Activated CD4-positive, alpha-beta T cell treated with anti-CD3 and anti-CD28 coated beads for 4 hours (primary cell): ENCODE measurements at regions not wholly inside any gene's neighbourhood (a gene's known extent, or its start where the extent isn't known, plus 50 kb on each side); places are given as distances from the start of the nearest gene placed in this dataset.
"Not testable (repeated sequence)": the region's sequence is repeated elsewhere in the genome, so short reads cannot be mapped to it uniquely, and the experiment has no call there.

Experiments
- DNase-seq, 2 donors: peaks; one replicate each; pipeline ENCODE4 v3.0.0-alpha.2; 2020

DNA sequence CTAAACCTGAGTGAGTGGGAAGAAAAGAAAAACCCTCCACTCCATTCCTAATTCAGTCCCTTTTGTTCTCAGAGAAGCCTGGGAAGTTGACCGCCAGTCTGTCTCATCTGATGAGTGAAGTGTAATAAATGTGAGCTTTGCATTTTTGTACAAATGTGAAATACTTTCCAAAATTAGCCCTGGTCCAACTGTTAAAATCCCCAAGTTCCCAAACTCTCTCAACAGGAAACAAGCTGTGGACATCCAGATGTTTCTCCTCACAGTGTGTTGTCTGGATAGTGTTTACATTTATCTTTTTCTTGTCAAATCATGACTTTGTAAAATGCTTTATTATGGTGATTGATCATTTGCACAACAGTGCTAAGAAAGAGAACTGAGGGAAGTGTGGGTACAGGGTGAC is 145.1 kb downstream of the TM2D1 start:
- no peak for DNase-seq

DNA sequence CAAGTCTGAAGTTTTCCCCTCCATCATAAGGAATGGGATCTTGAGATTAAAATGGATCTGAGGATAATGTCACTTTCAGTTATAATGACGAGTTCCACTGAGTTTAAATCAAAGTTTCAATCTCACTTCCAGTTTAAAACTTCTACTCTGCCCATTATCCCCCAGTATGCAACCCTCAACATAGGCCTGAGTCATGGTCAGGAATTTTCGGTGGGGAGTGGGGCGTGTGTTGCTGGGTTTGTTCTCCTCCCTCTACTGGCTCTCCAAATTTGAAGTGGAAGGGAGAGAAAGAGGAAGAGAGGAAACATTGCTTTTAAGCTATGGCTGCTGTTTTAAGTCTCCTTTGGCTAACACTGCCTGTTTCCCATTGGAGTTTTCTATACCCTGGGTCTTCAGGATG is 152.9 kb downstream of the TM2D1 start:
- DNase-seq = no peak

DNA sequence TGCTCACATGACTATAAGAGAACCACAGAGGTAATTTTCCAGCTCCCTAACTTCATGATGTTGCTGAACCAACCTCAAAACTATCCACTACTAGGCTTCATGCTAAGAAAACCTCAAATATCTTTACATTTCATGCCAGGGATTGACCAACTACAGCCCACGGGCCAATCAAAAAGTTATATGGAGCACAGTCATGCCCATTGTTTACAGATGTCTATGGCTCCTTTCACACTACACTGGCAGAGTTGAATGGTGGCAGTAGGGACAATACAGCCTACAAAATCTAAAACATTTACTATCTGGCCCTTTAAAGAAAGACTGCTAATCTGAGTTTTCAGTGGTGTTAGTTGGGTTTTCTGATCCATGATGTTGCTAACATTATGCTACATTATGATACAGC is 154.8 kb downstream of the TM2D1 start:
- DNase-seq = no peak

DNA sequence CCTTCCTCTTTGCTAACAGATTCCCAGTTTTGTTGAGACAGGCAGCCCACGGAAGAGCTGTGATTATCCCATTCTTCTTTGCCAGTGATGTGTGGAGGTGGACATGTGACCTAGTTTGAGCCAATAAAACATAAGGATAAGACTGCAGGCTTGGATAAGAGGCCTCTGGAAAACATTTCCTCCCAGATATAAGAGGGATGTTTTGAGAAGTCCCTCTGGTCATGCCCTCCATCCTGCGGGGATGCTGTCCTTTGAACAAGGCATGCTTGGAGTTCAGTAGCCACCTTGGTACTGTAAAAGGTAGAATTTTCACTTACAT is 155.7 kb downstream of the TM2D1 start:
- no peak for DNase-seq

DNA sequence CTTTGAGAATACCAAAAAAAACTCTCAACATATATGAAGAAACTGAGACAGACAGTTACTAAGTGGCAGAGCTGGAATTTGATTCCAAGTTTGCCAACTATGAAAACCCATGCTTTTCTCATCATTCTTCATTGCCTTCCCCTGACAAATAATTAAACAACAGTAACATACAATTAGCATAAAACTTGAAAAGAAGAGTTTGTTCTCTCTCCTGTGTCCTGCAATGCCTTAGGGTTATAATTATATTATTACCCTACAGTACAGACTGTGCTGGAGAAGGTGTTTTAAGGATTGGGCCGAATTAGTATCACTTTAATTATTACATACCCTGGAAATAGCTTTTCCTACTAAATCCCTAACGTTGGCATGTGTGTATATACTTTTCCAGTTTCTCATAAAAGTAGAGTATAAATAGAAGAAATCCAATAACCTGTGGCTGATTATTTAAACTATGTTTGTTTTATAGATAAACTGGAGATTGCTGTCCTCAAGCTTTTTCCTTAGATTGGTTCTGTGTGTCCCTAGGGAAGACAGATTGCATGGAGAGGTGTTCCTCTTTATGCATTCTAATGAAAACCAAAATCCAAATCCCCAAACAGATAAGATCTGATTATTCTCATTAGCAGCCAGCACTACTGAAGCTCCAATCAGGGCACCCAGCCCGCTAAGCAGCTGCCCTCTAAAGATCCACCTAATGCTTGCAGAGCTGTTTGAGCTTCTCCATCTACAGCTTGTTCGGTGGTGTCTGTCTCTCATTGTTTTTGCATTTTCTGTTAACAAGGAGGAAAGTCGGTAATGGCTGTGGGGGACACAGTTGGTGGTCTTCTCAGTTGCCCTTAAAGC is 156.3 kb downstream of the TM2D1 start:
- DNase-seq = no peak

DNA sequence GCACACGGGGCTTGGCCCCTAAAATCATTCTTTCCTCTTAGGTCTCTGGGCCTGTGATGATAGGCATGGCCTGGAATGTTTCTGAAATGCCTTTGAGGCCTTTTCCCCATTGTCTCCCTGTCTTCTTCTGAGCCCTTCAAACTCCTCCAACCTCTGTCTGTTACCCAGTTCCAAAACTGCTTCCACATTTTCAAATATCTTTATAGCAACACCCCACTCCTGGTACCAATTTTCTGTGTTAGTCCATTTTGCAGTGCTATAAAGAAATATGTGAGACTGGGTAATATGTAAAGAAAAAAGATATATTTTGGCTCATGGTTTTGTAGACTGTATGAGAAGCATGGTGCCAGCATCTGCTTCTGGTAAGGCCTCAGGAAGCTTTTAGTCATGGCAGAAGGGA is 158.8 kb downstream of the TM2D1 start:
- DNase-seq = no peak

DNA sequence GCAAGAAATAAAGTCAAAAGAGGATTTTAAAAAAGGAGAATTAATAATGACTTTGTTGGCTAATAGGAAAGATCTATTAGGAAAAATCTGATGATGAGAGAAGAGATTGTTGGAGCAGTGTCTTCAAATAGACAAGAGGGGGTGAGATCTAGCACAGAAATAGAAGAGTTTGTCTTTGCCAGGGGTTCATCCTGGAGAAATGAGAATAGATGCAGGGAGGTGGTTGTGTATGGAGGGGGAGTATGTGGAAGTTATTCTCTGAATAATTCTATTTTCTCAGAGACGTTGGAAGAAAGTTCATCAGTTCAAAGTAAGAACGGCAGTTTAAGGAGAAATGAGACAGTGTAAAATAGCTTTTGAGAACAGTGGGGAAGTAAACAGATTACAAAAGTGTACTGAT is 161.3 kb downstream of the TM2D1 start:
- no peak for DNase-seq

DNA sequence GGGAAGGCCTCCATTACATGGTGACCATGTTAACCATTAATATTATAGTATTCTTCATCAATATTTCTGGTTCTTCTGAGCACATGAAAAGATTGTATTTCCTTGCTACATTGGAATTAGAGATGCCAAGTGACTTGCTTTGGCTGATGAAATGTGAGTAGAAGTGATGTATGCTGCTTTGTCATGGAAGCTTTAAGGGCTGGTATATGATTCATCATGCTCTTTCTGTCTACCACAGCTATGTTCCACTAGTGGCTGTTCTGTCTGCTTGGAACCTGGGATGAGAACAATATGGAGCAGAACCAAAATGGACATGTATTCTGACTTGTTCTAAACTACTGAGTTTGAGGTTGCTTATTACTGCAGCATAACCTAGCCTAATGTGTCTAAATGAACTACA is 163.3 kb downstream of the TM2D1 start:
- DNase-seq = no peak

DNA sequence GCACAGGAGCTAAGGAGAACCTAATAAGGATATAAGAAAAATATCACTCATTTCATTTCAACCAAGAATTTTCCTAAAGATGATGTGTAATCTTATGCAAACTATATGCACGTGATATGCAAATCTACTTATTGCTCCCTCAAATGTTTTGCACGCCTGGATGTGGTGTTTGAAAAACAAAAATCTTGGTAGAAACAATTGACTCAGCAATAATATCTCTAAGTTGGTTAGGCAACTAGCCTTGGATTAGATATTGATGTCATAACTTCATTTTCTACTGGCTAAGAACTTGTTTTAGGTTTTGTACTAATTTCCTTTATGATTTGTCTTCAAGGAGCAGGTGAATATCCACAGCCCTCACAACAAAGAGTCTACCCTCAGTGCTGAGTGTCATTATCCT is 164.6 kb downstream of the TM2D1 start:
- no peak for DNase-seq

DNA sequence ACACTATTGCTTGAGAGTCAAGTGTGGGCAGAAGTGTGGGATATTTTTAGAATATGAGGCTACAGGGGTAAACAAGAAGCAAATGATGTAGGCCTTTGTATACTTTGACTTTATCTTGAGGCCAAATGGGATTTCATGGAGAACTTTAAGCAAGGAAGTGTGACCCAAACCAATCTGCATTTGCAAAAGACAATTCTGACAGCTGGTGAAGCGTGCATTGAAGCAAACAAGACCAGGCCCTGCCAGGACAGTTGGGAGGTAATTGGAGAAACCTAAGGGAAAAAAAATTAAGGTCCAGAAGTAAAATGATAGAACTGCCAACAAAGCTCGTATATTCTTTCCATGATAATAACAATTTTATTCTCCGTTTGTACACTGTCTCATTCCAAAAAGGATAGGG is 168.3 kb downstream of the TM2D1 start:
- DNase-seq = no peak

DNA sequence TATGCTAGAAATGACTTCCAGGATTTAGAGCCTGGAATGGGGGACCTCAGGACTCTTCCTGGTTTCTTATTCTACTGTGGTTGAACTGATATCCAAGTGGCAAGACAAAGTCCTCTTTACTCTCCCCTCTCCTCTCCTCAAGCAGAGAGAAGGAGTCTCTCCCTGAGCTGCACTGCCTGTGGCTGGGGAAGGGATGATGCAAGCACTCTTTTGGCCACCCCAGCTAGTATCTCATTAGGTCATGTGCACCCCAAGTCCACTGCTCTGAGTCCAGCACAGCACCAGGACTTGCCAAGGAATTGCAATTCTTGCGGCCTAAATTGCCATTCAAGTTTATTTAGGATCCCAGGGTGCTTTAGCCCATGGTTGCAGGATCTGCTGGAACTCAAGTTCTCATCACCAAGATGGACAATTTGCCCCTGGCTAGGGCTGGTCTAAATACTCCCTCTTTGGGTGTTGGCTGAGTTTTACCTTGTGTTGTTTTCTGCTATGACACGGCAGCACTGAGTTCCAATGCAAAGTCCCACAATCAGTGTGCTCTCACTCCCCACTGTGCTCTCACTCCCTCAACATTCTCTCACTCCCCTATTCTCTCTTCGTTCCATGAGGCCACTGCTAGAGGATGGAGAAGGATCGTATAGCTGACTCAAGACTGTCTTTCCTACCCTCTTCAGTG is 172.2 kb downstream of the TM2D1 start:
- DNase-seq = no peak

DNA sequence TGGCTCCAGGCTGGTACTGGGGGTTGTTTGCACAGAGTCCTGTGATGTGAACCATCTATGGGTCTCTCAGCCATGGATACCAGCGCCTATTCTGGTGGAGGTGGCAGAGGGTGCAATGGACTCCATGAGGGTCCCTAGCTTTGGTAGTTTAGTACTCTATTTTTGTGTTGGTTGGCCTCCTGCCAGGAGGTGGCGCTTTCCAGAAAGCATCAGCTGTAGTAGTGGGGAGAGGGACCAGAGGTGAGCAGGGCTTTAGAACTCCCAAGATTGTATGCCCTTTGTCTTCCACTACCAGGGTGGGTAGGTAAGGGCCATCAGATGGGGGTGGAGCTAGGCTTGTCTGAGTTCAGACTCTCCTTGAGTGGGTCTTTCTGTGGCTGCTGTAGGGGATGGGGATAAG is 177.6 kb downstream of the TM2D1 start:
- DNase-seq = not testable (repeated sequence)

DNA sequence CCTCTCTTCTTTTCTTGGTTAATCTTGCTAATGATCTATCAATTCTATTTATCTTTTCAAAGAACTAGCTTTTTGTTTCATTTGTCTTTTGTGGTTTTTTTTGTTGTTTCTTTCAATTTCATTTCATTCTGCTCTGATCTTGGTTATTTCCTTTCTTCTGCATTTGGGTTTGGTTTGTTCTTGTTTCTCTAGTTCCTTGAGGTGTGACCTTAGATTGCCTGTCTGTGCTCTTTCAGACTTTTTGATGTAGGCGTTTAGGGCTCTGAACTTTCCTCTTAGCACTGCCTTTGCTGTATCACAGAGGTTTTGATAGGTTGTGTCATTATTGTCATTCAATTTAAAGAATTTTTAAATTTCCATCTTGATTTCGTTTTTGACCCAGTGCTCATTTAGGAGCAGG is 180.1 kb downstream of the TM2D1 start:
- DNase-seq = not testable (repeated sequence)

DNA sequence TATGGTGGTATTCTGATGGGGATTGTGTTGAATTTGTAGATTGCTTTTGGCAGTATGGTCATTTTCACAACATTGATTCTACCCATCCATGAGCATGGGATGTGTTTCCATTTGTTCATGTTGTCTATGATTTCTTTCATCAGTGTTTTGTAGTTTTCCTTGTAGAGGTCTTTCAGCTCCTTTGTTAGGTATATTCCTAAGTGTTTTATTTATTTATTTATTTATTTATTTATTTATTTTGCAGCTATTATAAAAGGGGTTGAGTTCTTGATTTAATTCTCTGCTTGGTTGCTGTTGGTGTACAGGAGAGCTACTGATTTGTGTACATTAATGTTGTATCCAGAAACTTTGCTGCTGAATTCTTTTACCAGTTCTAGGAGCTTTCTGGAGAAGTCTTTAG is 181.4 kb downstream of the TM2D1 start:
- not testable (repeated sequence) for DNase-seq

DNA sequence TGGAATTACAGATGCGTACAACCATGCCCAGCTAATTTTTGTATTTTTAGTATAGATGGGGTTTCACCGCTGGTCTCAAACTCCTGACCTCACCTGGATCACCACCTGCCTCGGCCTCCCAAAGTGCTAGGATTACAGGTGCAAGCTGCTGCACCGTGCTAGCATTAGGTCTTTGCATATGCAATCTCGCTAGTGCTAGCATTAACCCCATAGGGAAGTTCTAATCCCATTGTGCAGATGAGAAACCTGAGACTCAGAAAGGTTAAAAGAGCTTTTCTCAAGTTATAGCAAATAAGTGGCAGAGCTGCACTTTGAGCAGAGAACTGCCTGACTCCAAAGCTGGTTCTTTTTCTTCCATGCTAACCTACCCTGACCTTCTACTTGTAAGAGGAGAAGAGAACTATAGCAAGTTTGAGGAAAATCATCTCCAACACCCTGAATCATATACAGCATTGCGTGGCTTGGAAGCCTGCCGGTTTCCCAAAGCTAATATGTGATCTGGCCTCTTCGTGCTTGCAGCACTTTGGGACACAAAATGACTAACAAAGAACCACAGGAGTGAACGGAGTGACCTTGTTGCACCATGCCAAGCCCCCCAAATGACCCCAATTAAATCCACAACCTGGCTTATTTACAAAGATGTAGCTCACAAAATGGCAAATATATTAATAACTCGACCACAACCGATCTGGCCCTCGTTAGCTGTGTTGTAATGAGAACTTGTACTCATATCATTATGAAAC is 185.1 kb downstream of the TM2D1 start:
- no peak for DNase-seq

DNA sequence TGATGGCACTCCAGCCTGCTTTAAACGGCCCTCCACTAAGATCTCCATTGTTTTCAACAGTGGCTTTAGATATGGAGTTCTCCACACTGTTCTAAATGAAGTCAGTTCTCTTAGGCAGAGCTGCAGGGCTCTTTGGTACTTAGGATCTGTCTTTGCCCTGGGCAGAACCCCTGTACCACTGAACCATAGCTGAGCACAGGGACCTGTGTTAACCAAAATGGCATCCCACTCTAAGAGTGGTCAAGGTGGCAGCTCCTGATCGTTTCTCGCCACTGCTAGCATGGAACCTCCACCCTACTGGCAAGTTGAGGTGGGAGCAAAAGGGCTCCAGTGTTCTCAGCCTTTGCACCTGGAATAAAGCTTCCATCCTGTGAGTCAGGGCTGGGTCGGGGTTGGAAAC is 186.7 kb downstream of the TM2D1 start:
- no peak for DNase-seq

DNA sequence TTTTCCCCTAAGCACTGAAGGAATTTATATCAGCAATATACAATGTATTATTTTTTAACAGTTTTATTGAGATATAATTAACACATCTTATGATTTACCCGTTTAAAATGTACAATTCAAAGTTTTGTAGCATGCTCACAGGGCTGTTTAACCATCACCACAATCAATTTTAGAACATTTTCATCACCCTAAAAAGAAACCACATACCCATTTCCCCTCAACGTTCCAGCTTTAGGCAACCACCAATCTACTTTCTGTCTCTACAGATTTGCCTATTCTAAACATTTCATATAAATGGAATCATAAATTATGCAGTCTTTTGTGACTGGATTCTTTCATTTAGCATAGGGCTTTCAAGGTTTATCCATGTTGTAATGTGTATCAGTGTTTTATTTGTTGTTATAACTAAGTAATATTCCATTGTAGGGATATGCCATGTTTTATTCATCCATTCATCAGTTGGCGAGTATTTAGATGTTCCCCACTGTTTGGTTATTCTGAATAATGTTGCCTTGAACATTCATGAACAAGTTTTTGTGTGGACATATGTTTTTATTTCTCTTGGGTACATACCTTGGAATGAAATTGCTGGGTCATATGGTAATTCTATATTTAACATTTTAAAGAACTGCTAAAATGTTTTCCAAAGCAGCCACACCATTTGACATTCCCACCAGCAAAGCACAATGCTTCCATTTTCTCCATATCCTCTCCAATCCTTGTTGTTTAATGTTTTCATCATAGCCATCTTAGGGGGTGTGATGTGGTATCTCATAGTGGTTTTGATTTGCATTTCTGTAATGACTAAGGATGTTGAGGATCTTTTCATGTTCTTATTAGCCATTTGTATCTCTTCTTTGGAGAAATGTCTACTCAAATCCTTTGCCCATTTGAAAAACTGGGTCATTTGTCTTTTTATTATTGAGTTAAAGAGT is 188.5 kb downstream of the TM2D1 start:
- DNase-seq = no peak

DNA sequence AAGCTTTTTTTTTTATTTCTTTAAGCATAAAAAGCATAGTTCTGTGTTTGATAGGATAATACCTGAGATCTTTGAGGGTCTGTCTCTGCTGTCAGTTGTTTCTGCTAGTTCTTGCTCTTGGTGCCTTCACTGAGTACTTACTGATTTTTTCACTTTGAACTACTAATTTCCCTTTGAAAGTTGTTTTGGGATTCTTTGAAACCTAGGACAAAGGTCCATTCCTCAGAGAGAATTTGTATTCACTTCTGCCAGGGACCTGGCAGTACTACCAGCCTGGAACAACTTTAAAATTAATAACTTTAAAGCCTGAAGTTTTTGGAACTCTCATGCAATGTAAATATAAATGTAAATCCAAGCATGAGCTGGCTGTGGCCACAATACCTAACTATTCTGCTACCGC is 190.1 kb downstream of the TM2D1 start:
- no peak for DNase-seq

DNA sequence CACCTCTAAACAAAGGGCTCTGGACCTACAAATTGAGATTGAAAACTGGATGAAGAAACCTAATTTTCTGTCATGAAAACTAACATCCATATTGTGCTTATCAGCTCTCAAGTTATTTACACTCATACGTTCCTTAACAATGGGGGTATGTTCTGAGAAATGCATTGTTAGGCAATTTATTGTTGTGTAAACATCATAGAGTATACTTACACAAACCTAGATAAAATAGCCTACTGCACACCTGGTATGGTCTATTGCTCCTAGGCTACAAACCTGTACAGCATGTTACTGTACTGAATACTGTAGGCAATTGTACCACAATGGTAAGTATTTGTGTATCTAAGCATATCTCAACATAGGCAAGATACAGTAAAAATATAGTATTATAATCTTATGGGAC is 191.4 kb downstream of the TM2D1 start:
- DNase-seq = no peak

DNA sequence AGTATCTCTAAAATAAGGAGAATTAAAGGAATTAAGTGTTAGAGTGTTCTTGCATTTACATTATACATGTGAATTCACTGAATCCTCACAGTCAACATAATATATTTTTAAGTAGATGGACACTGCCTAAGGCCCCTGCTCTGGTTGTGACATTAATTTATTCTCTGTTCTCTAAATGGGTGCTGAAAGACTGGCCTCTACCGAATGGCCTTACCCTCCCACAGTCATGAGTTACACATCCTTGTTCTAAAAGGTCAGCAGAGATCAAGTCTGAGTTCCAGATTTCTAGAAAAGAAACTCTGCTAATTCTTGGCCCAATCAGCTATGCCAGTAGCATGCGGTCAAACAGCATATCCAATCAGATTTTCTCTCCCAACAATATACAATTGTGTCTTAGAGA is 193.2 kb downstream of the TM2D1 start:
- DNase-seq = no peak

DNA sequence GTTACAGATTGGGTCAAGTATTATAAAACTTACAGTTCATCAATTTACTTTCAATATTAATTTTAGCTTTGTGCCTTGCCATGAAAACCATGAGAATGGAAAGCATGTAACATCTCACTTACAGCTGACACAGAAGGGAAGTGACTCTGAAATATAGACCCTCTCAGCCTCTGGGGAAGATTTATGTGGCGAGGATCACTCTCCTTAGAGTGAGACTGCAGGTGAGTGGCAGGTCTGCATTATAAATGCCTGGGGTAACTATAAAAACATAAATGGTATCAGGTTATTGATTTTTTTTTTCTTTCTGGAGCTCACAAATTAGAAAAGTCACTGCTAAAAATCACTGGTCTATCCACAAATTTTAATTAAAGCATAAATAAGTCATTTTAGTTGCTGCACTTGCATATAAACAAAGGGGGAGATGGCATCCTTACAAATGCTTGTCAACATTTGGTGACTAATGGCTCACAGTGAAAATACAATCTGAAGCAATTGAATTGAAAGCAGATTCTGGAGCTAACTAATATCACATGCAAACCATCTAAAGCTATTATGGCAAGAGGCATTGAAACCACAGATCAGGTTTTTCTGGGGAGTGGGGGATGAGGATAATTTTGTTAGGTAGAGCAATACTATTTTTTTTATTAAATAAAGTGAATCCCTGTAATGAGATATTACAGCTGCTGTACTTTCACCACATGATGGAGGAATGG is 200.9 kb downstream of the TM2D1 start:
- DNase-seq = no peak

DNA sequence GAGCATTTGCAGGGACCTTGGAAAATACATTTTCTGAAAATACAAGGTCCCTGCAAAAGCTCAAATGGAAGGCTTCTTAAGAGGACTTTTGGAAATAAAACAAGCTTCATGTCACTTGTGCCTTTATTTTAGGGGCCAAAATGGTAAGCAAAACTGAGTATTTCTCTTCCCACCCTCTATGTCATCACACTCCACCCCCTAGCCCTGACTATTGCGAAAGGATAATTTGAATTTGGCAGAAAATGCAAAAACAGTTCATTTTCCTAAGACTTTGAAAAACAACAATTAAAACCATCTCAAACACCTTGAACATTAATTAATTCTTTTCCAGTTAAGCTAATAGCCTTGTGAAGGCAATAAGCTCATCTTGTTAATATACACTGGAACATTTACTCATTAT is 201.7 kb downstream of the TM2D1 start:
- no peak for DNase-seq
